IMR-90 (cell line): ENCODE measurements at regions not wholly inside any gene's neighbourhood (a gene's known extent, or its start where the extent isn't known, plus 50 kb on each side); places are given as distances from the start of the nearest gene placed in this dataset.

Experiments
- ATAC-seq: fragments of 200-7000 bp; cut with Tn5 transposase; 2 replicates; pipeline ENCODE4 v1.9.1; 2020; ENCODE audit warnings: low read depth, mild to moderate bottlenecking, moderate library complexity
- BruUV-seq: library from RNA; stranded (reverse); fragments of 400-500 nt; replicated peaks from 2 replicates; lab custom pipeline; 2021; lab: Mats Ljungman, UMichigan
- CTCF ChIA-PET: fragments of 300-600 bp; formaldehyde crosslinking; extraction: SDS; loops from one replicate; lab custom pipeline; 2021; ENCODE audit warnings: antibody characterized with exemption; lab: Yijun Ruan, JAX
- POLR2A ChIA-PET: fragments of 300-600 bp; sonication (Branson Sonifier 250); formaldehyde crosslinking; loops from one replicate; lab custom pipeline; 2022; ENCODE audit warnings: antibody characterized with exemption; ENCODE audit not compliant: unreplicated experiment; lab: Charles Lee
- DNase-seq: peaks from one replicate; pipeline ENCODE4 v3.0.0; 2013
- H2AFZ ChIP-seq: replicated peaks from 2 replicates; pipeline ENCODE3; 2013; ENCODE audit warnings: low read length, mild to moderate bottlenecking; ENCODE audit not compliant: poor library complexity
- H2AK5ac ChIP-seq: 2 replicates; pipeline ENCODE4 v1.6.1; 2013; ENCODE audit warnings: low read depth, low read length, inconsistent platforms
- H2AK9ac ChIP-seq: replicated peaks from 2 replicates; pipeline ENCODE3; 2013; ENCODE audit warnings: mild to moderate bottlenecking, low read depth, low read length, moderate library complexity; ENCODE audit not compliant: poor library complexity
- H2BK120ac ChIP-seq: 2 replicates; pipeline ENCODE4 v1.6.1; 2013; ENCODE audit warnings: low read depth, low read length, inconsistent platforms
- H2BK15ac ChIP-seq: 3 replicates; pipeline ENCODE4 v1.6.1; 2013; ENCODE audit warnings: low read depth, low read length, inconsistent platforms
- H2BK20ac ChIP-seq: 2 replicates; pipeline ENCODE4 v1.6.1; 2013; ENCODE audit warnings: low read depth, mild to moderate bottlenecking, inconsistent platforms, low read length, moderate library complexity
- H2BK5ac ChIP-seq: 2 replicates; pipeline ENCODE4 v1.6.1; 2013; ENCODE audit warnings: mild to moderate bottlenecking, low read depth, low read length, inconsistent platforms; ENCODE audit not compliant: poor library complexity, severe bottlenecking
- H3K14ac ChIP-seq: replicated peaks from 2 replicates; pipeline ENCODE4 v1.6.1; 2013; ENCODE audit warnings: low read depth, low read length, inconsistent platforms
- H3K18ac ChIP-seq: 2 replicates; pipeline ENCODE4 v1.6.1; 2013; ENCODE audit warnings: low read depth, low read length, control low read depth
- H3K23ac ChIP-seq: 2 replicates; pipeline ENCODE4 v1.6.1; 2013; ENCODE audit warnings: low read depth, low read length, inconsistent platforms
- H3K27ac ChIP-seq: 2 replicates; pipeline ENCODE4 v1.5.1; 2013; ENCODE audit warnings: mild to moderate bottlenecking, control low read depth, low read length; ENCODE audit not compliant: insufficient read depth
- H3K27me3 ChIP-seq: 2 replicates; pipeline ENCODE4 v1.6.1; 2013; ENCODE audit warnings: low read length; ENCODE audit not compliant: control insufficient read depth, insufficient read depth
- H3K36me3 ChIP-seq: 2 replicates; pipeline ENCODE4 v1.6.1; 2013; ENCODE audit warnings: low read length, mixed read lengths; ENCODE audit not compliant: control insufficient read depth, insufficient read depth
- H3K4ac ChIP-seq: 2 replicates; pipeline ENCODE4 v1.6.1; 2013; ENCODE audit warnings: low read depth, low read length, inconsistent platforms
- H3K4me1 ChIP-seq: 2 replicates; pipeline ENCODE4 v1.6.1; 2013; ENCODE audit warnings: low read length, mixed read lengths; ENCODE audit not compliant: control insufficient read depth, insufficient read depth
- H3K4me2 ChIP-seq: 2 replicates; pipeline ENCODE4 v1.6.1; 2013; ENCODE audit warnings: low read depth, mild to moderate bottlenecking, control low read depth, low read length, moderate library complexity
- H3K4me3 ChIP-seq: 2 replicates; pipeline ENCODE4 v1.5.1; 2013; ENCODE audit warnings: low read depth, mild to moderate bottlenecking, control low read depth, low read length, moderate library complexity; ENCODE audit not compliant: insufficient read depth
- H3K56ac ChIP-seq: 2 replicates; pipeline ENCODE4 v1.6.1; 2013; ENCODE audit warnings: low read length, inconsistent platforms; ENCODE audit not compliant: insufficient read depth; ENCODE audit errors: extremely low read depth
- H3K79me1 ChIP-seq, 2 experiments: 2 replicates each; pipeline ENCODE4 v1.6.1; 2013; ENCODE audit warnings: low read length in 2 of 2, inconsistent platforms in 1 of 2, low read depth in 1 of 2
- H3K9ac ChIP-seq: 2 replicates; pipeline ENCODE4 v1.6.1; 2013; ENCODE audit warnings: low read depth, low read length, control low read depth
- H3K9me1 ChIP-seq: 2 replicates; pipeline ENCODE4 v1.6.1; 2013; ENCODE audit warnings: low read length, inconsistent platforms; ENCODE audit not compliant: insufficient read depth
- H3K9me3 ChIP-seq: 2 replicates; pipeline ENCODE4 v1.6.1; 2013; ENCODE audit warnings: low read length; ENCODE audit not compliant: control insufficient read depth, insufficient read depth
- H4K20me1 ChIP-seq: 2 replicates; pipeline ENCODE4 v1.6.1; 2013; ENCODE audit warnings: low read length, inconsistent platforms; ENCODE audit not compliant: insufficient read depth
- H4K5ac ChIP-seq: 2 replicates; pipeline ENCODE4 v1.6.1; 2013; ENCODE audit warnings: mild to moderate bottlenecking, low read depth, low read length, control low read depth
- H4K8ac ChIP-seq, 2 experiments: 2 replicates each; pipeline ENCODE4 v1.6.1; 2013; ENCODE audit warnings: low read depth in 2 of 2, low read length in 2 of 2, control low read depth in 1 of 2, inconsistent platforms in 1 of 2
- H4K91ac ChIP-seq: 2 replicates; pipeline ENCODE4 v1.6.1; 2013; ENCODE audit warnings: low read depth, low read length, inconsistent platforms; ENCODE audit not compliant: insufficient read depth
- NFE2L2 ChIP-seq: fragments of 150-350 bp; IDR thresholded peaks from 2 replicates; pipeline ENCODE4 v1.6.1; 2016; ENCODE audit warnings: low read depth, mild to moderate bottlenecking, low read length
- RAD21 ChIP-seq: IDR thresholded peaks from 2 replicates; pipeline ENCODE4 v1.6.1; 2012; ENCODE audit warnings: low read length, improper control_type of control experiment
- WGBS, 2 experiments: methylation state at CpG; one replicate each; pipeline versions ENCODE4 v1.1.5 to v1.1.7; 2013; ENCODE audit warnings: missing lambda C conversion rate in 2 of 2; ENCODE audit not compliant: insufficient read length in 1 of 2; ENCODE audit errors: extremely low coverage in 2 of 2; 5-methylcytosine and 5-hydroxymethylcytosine counted together
- dilution Hi-C: fragments of 300-500 bp; cut with HindIII; formaldehyde crosslinking; loops from one replicate; pipeline ENCODE4 v1.14.3; 2018; ENCODE audit warnings: low sequenced_read_pairs; ENCODE audit not compliant: unreplicated experiment
- in situ Hi-C: fragments of 300-500 bp; cut with MboI; formaldehyde crosslinking; loops from 3 replicates; pipeline ENCODE4 v1.14.3; 2019; ENCODE audit warnings: low sequenced_read_pairs, inconsistent platforms, mixed read lengths
- intact Hi-C: fragments of 100-400 bp; cut with micrococcal nuclease; formaldehyde crosslinking; loops from 2 replicates; pipeline ENCODE4 v1.10.0; 2022
- TF ChIP-seq, protein P1 (sequence below): conservative IDR thresholded peaks from 2 replicates; pipeline ENCODE4 v1.5.1; 2012; ENCODE audit warnings: mild to moderate bottlenecking, low read depth, low read length, improper control_type of control experiment

- no peak overlapping the region for H3K56ac ChIP-seq
- H4K8ac ChIP-seq = no peak overlapping the region
- no peaks in the 10 kb centered on the region for H3K27me3 ChIP-seq
- no peak overlapping the region for H2BK5ac ChIP-seq
- peaks cover 15% of the 10 kb centered on the region for H3K4me1 ChIP-seq
- H4K5ac ChIP-seq = no peak overlapping the region
- H3K36me3 ChIP-seq = no peaks in the 10 kb centered on the region
- TF ChIP-seq, protein P1, sequence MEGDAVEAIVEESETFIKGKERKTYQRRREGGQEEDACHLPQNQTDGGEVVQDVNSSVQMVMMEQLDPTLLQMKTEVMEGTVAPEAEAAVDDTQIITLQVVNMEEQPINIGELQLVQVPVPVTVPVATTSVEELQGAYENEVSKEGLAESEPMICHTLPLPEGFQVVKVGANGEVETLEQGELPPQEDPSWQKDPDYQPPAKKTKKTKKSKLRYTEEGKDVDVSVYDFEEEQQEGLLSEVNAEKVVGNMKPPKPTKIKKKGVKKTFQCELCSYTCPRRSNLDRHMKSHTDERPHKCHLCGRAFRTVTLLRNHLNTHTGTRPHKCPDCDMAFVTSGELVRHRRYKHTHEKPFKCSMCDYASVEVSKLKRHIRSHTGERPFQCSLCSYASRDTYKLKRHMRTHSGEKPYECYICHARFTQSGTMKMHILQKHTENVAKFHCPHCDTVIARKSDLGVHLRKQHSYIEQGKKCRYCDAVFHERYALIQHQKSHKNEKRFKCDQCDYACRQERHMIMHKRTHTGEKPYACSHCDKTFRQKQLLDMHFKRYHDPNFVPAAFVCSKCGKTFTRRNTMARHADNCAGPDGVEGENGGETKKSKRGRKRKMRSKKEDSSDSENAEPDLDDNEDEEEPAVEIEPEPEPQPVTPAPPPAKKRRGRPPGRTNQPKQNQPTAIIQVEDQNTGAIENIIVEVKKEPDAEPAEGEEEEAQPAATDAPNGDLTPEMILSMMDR = peak; percentile 33
- TF ChIP-seq NFE2L2 (no peak), RAD21 (0 out of 2 replicates have a peak, but pooled peaks have one; percentile 20)
- H3K27ac ChIP-seq = no peak overlapping the region
- no peak overlapping the region for H3K23ac ChIP-seq
- H3K18ac ChIP-seq = no peak overlapping the region
- in situ Hi-C loops = no loop called here
- H2BK15ac ChIP-seq = peak overlapping the region; percentile 18; the same call in 1 of the 3 replicates
- dilution Hi-C loops = no loop called here
- ChIA-PET CTCF (interaction anchor here (0.6 kb wide), 2 partner anchors 15 to 132 kb away, joined by 3 to 6 read pairs; no protein-coding TSS in a partner anchor), POLR2A (no interaction called here)
- H4K91ac ChIP-seq = 0 out of 2 replicates have a peak overlapping the region, but pooled peaks have one; percentile 2
- peak overlapping the region; percentile 48 for H2BK20ac ChIP-seq
- no peak overlapping the region for H2AFZ ChIP-seq
- intact Hi-C loops = no loop called here
- H3K9me1 ChIP-seq = peaks cover 18% of the 10 kb centered on the region
- H2AK5ac ChIP-seq = peak overlapping the region; percentile 37
- H3K4me2 ChIP-seq = no peak overlapping the region
- WGBS, 2 experiments = no CpG with 5 or more reads among the region's 4 CpGs
- H2BK120ac ChIP-seq = peak overlapping the region; percentile 44
- H3K9me3 ChIP-seq = no peaks in the 10 kb centered on the region
- DNase-seq (no peak), ATAC-seq (no peak)
- H4K20me1 ChIP-seq = no peaks in the 10 kb centered on the region
- H2AK9ac ChIP-seq = no peak overlapping the region
- no peak overlapping the region for H3K14ac ChIP-seq
- H3K9ac ChIP-seq = no peak overlapping the region
- no peak overlapping the region for H3K4me3 ChIP-seq
- BruUV-seq = no TSS peak
- no peaks in the 10 kb centered on the region for H3K79me1 ChIP-seq
- H3K4ac ChIP-seq = no peak overlapping the region
Measured at GRCh38 chr5:57338068-57338867, 144.3 kb downstream of the ACTBL2 start.
